HL-60 (cell line): ENCODE measurements at regions not wholly inside any gene's neighbourhood (a gene's known extent, or its start where the extent isn't known, plus 50 kb on each side); places are given as distances from the start of the nearest gene placed in this dataset.

ENCODE experiments used
- DNase-seq, 2 experiments: peaks; one replicate each; pipeline ENCODE4 v3.0.0-alpha.2; 2010 to 2020; ENCODE audit warnings: low read depth in 1 of 2, low spot score in 1 of 2
- H3K27ac ChIP-seq: fragments of 250-450 bp; sonication (Bioruptor Pico); replicated peaks from 2 replicates; pipeline ENCODE4 v1.5.1; 2020; ENCODE audit warnings: mild to moderate bottlenecking, moderate library complexity
- H3K27me3 ChIP-seq: fragments of 250-450 bp; sonication (Bioruptor Pico); 2 replicates; pipeline ENCODE4 v1.5.1; 2021; ENCODE audit warnings: mild to moderate bottlenecking, moderate library complexity; ENCODE audit not compliant: insufficient read depth, poor library complexity, severe bottlenecking
- H3K4me3 ChIP-seq: replicated peaks from 2 replicates; pipeline ENCODE4 v1.5.1; 2011; ENCODE audit warnings: mild to moderate bottlenecking, control low read depth, low read length; ENCODE audit not compliant: insufficient read depth
- GABPA ChIP-seq: IDR thresholded peaks from 2 replicates; pipeline ENCODE4 v1.6.1; 2012; ENCODE audit warnings: low read depth
- POLR2AphosphoS5 ChIP-seq: IDR thresholded peaks from 2 replicates; pipeline ENCODE4 v1.6.1; 2012; ENCODE audit warnings: low read depth
- SPI1 ChIP-seq: IDR thresholded peaks from 2 replicates; pipeline ENCODE4 v1.6.1; 2012; ENCODE audit warnings: low read depth, mild to moderate bottlenecking, borderline replicate concordance
- TF ChIP-seq, protein P1 (sequence below): IDR thresholded peaks from 2 replicates; pipeline ENCODE4 v1.6.1; 2012; ENCODE audit warnings: low read depth; ENCODE audit not compliant: insufficient replicate concordance
- TF ChIP-seq, protein P2 (sequence below): IDR thresholded peaks from one replicate; pipeline ENCODE4 v1.5.1; 2011; ENCODE audit warnings: low read length, control low read depth, inconsistent platforms; ENCODE audit not compliant: insufficient read depth

- no peak for DNase-seq
- Histone ChIP-seq H3K27ac (no peak overlapping the region), H3K27me3 (no peaks in the 10 kb centered on the region), H3K4me3 (no peak overlapping the region)
- TF ChIP-seq, protein P1, sequence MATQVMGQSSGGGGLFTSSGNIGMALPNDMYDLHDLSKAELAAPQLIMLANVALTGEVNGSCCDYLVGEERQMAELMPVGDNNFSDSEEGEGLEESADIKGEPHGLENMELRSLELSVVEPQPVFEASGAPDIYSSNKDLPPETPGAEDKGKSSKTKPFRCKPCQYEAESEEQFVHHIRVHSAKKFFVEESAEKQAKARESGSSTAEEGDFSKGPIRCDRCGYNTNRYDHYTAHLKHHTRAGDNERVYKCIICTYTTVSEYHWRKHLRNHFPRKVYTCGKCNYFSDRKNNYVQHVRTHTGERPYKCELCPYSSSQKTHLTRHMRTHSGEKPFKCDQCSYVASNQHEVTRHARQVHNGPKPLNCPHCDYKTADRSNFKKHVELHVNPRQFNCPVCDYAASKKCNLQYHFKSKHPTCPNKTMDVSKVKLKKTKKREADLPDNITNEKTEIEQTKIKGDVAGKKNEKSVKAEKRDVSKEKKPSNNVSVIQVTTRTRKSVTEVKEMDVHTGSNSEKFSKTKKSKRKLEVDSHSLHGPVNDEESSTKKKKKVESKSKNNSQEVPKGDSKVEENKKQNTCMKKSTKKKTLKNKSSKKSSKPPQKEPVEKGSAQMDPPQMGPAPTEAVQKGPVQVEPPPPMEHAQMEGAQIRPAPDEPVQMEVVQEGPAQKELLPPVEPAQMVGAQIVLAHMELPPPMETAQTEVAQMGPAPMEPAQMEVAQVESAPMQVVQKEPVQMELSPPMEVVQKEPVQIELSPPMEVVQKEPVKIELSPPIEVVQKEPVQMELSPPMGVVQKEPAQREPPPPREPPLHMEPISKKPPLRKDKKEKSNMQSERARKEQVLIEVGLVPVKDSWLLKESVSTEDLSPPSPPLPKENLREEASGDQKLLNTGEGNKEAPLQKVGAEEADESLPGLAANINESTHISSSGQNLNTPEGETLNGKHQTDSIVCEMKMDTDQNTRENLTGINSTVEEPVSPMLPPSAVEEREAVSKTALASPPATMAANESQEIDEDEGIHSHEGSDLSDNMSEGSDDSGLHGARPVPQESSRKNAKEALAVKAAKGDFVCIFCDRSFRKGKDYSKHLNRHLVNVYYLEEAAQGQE = no peak
- TF ChIP-seq POLR2AphosphoS5 = no peak
- TF ChIP-seq, protein P2, sequence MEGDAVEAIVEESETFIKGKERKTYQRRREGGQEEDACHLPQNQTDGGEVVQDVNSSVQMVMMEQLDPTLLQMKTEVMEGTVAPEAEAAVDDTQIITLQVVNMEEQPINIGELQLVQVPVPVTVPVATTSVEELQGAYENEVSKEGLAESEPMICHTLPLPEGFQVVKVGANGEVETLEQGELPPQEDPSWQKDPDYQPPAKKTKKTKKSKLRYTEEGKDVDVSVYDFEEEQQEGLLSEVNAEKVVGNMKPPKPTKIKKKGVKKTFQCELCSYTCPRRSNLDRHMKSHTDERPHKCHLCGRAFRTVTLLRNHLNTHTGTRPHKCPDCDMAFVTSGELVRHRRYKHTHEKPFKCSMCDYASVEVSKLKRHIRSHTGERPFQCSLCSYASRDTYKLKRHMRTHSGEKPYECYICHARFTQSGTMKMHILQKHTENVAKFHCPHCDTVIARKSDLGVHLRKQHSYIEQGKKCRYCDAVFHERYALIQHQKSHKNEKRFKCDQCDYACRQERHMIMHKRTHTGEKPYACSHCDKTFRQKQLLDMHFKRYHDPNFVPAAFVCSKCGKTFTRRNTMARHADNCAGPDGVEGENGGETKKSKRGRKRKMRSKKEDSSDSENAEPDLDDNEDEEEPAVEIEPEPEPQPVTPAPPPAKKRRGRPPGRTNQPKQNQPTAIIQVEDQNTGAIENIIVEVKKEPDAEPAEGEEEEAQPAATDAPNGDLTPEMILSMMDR = no peak
- no peak for TF ChIP-seq GABPA
- TF ChIP-seq SPI1 = no peak
Measured at GRCh38 chr13:21812192-21812626, 141.3 kb downstream of the FGF9 start.

- Histone ChIP-seq H3K27me3 (no peaks in the 10 kb centered on the region), H3K4me3 (no peak overlapping the region), H3K27ac (no peak overlapping the region)
- TF ChIP-seq, protein P2 = no peak
- TF ChIP-seq, protein P1 = no peak
- no peak for TF ChIP-seq GABPA
- no peak for DNase-seq
Measured at GRCh38 chr13:21813110-21813509, 142.2 kb downstream of the FGF9 start.

DNA sequence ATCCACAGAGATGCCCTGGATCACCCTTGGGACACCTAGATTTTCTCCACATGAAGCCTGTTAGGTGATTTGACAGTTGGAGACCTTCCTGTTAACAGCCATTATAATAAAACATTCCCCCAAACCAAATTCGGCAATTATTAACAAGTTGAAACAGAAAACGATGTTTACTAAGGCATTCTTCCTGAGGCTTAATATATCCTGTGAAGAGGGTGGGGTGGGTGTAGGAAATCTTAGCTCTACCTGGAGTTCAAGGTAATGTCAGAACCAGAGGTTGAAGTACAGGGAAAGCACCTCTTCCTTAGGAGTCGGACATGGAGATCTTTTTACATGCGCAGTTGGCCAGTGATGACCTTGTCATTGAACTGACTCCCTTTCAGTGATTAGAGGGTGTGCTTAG lies 143.0 kb downstream of the FGF9 start:
- Histone ChIP-seq H3K27ac (no peak overlapping the region), H3K27me3 (no peaks in the 10 kb centered on the region), H3K4me3 (no peak overlapping the region)
- TF ChIP-seq GABPA (no peak), POLR2AphosphoS5 (no peak), SPI1 (no peak)
- TF ChIP-seq, protein P2 = no peak
- TF ChIP-seq, protein P1 = no peak
- DNase-seq = no peak
